ENCODE measurements at regions not wholly inside any gene's neighbourhood (a gene's known extent, or its start where the extent isn't known, plus 50 kb on each side); places are given as distances from the start of the nearest gene placed in this dataset.

DNA sequence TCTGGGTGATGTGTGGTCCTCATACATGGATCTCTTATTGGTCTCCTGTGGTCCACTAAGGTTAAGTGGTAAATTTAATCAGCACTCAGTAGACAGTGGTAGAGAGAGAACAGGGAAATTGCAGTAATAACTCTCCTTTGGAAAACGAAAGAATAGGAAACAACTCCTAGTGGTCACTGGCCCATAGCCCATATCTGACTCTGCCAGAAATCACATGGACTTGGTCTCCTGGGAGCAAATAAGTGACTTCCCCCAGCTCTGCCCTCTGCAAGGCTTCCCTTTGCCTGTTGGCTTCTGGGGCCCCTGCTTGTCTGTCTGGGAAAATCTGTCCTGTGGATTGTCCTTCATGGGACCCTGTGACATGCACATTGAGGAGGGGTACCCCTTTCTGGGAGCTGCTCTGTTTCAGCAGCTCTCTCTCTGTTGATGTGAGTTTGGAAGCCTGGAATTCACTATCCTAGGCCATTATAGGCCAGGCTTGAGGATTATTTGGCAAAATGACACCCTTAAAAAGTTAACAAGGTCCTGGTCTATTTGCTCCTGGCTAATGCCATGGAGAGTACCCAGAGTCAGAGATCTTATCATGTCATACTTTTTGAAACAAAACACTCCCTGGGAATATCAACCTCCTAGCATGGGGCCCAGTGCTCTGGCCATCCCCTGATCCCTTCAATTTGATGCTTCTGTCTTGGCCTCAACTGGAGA is 58.0 kb upstream of the HNF1B start:
- peak overlapping the region; percentile 41 for H3K4me2 ChIP-seq (ENCODE audit: insufficient read depth, low read length)
- peaks cover 11% of the 10 kb centered on the region for H3K4me1 ChIP-seq (ENCODE audit: insufficient read depth, low read length)
- no peaks in the 10 kb centered on the region for H3K36me3 ChIP-seq (ENCODE audit: insufficient read depth, low read length)
- H4K20me1 ChIP-seq (ENCODE audit: insufficient read depth, low read length), result no peaks in the 10 kb centered on the region
- no peak overlapping the region for H2AFZ ChIP-seq (ENCODE audit: low read length)
- TF ChIP-seq, protein P1, sequence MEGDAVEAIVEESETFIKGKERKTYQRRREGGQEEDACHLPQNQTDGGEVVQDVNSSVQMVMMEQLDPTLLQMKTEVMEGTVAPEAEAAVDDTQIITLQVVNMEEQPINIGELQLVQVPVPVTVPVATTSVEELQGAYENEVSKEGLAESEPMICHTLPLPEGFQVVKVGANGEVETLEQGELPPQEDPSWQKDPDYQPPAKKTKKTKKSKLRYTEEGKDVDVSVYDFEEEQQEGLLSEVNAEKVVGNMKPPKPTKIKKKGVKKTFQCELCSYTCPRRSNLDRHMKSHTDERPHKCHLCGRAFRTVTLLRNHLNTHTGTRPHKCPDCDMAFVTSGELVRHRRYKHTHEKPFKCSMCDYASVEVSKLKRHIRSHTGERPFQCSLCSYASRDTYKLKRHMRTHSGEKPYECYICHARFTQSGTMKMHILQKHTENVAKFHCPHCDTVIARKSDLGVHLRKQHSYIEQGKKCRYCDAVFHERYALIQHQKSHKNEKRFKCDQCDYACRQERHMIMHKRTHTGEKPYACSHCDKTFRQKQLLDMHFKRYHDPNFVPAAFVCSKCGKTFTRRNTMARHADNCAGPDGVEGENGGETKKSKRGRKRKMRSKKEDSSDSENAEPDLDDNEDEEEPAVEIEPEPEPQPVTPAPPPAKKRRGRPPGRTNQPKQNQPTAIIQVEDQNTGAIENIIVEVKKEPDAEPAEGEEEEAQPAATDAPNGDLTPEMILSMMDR (IDR thresholded peaks at IDR 0.05; ENCODE audit: extremely low read depth, low read depth, low read length), result no peak
- peaks cover 3% of the 10 kb centered on the region for H3K27me3 ChIP-seq (ENCODE audit: insufficient read depth, low read length)
- no peak overlapping the region for H3K4me3 ChIP-seq (ENCODE audit: insufficient read depth, low read length)
- no peaks in the 10 kb centered on the region for H3K79me2 ChIP-seq (ENCODE audit: insufficient read depth, low read length)
- no peak overlapping the region for H3K27ac ChIP-seq (ENCODE audit: low read depth, low read length)
- DNase-seq (ENCODE audit: insufficient read length, low spot score, missing footprints), result peak; percentile 89
- H3K9me3 ChIP-seq (ENCODE audit: low read depth, low read length), result no peaks in the 10 kb centered on the region

DNA sequence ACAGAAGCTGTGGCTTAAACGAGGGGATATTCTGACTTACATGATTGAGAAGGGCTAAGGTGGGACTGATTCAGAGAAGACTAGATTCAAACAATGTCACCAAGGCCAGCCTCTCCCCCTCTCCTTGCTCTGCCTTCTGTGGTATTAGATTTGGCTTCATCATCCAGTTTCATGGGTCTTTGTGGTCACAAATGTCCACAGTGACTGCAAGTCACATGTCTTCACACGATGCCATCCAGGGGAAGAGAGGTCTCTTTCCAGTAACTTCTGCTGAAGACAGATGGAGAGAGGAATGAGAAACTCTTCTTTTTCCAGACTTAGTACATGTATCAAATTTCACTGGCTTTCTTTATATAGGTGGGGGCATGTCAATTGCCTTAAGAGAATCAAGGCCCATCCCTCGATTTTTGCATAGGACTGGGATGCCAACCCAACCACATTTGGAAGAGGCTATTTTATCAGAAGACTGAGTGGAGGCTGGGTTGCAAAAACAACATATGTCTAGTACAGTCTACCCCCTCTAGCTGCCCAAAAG is 57.3 kb upstream of the HNF1B start:
- no peaks in the 10 kb centered on the region for H4K20me1 ChIP-seq (ENCODE audit: insufficient read depth, low read length)
- peak overlapping the region; percentile 41 for H3K4me2 ChIP-seq (ENCODE audit: insufficient read depth, low read length)
- no peak overlapping the region for H3K27ac ChIP-seq (ENCODE audit: low read depth, low read length)
- H3K9me3 ChIP-seq (ENCODE audit: low read depth, low read length), result no peaks in the 10 kb centered on the region
- H3K79me2 ChIP-seq (ENCODE audit: insufficient read depth, low read length), result no peaks in the 10 kb centered on the region
- DNase-seq (ENCODE audit: insufficient read length, low spot score, missing footprints), result no peak
- TF ChIP-seq, protein P1 (IDR thresholded peaks at IDR 0.05; ENCODE audit: extremely low read depth, low read depth, low read length), result no peak
- H3K4me1 ChIP-seq (ENCODE audit: insufficient read depth, low read length), result peaks cover 11% of the 10 kb centered on the region
- peaks cover 3% of the 10 kb centered on the region for H3K27me3 ChIP-seq (ENCODE audit: insufficient read depth, low read length)
- H2AFZ ChIP-seq (ENCODE audit: low read length), result no peak overlapping the region
- no peaks in the 10 kb centered on the region for H3K36me3 ChIP-seq (ENCODE audit: insufficient read depth, low read length)
- H3K4me3 ChIP-seq (ENCODE audit: insufficient read depth, low read length), result no peak overlapping the region

DNA sequence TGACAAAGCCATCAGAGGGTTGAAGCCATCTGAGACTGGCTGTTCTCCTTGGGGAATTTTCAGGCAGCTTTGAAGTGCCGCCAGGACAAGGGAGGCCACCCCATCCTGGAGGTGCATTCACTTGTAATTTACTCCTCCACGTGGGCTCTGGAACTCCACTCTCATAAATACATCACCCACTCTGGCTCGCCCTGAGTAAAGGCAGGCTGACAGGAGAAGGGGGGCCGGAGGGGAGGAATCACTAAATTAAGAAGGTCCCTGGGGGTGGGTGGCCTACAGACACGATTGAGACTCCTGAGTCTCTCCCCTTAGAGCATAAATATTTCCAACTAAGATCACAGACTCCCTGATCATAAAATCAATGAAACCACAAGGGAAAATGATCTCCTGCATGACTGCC is 56.3 kb upstream of the HNF1B start:
- Histone ChIP-seq H3K4me3 (ENCODE audit: insufficient read depth, low read length) (no peak overlapping the region), H4K20me1 (ENCODE audit: insufficient read depth, low read length) (no peaks in the 10 kb centered on the region), H3K4me1 (ENCODE audit: insufficient read depth, low read length) (peaks cover 11% of the 10 kb centered on the region), H2AFZ (ENCODE audit: low read length) (no peak overlapping the region), H3K4me2 (ENCODE audit: insufficient read depth, low read length) (no peak overlapping the region), H3K79me2 (ENCODE audit: insufficient read depth, low read length) (no peaks in the 10 kb centered on the region), H3K27ac (ENCODE audit: low read depth, low read length) (no peak overlapping the region), H3K36me3 (ENCODE audit: insufficient read depth, low read length) (no peaks in the 10 kb centered on the region), H3K9me3 (ENCODE audit: low read depth, low read length) (no peaks in the 10 kb centered on the region), H3K27me3 (ENCODE audit: insufficient read depth, low read length) (peaks cover 6% of the 10 kb centered on the region)
- TF ChIP-seq, protein P1 (IDR thresholded peaks at IDR 0.05; ENCODE audit: extremely low read depth, low read depth, low read length), result no peak
- DNase-seq (ENCODE audit: insufficient read length, low spot score, missing footprints), result no peak

DNA sequence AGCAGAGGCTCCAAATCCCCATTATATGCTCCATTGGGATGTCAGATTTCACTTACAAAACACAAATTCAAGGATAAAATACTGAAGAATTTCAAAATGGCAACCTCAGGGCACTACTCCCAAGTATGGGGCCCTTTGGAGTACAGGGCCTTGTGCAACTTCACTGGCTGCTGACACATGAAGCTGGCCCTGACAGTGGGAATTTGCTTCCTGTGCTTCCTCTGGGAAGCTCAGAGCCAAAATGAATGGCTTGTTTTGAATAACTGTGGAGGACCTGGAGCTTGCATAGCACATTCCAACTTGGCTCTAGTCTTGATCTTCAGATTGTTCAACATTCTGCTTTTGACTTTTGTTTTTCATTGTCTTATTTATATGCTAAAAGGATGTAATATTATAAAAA is 52.3 kb upstream of the HNF1B start:
- TF ChIP-seq, protein P1 (IDR thresholded peaks at IDR 0.05; ENCODE audit: extremely low read depth, low read depth, low read length), result no peak
- H3K27ac ChIP-seq (ENCODE audit: low read depth, low read length), result no peak overlapping the region
- DNase-seq (ENCODE audit: insufficient read length, low spot score, missing footprints), result no peak
- H2AFZ ChIP-seq (ENCODE audit: low read length), result no peak overlapping the region
- no peak overlapping the region for H3K4me2 ChIP-seq (ENCODE audit: insufficient read depth, low read length)
- H4K20me1 ChIP-seq (ENCODE audit: insufficient read depth, low read length), result no peaks in the 10 kb centered on the region
- H3K79me2 ChIP-seq (ENCODE audit: insufficient read depth, low read length), result no peaks in the 10 kb centered on the region
- H3K9me3 ChIP-seq (ENCODE audit: low read depth, low read length), result no peaks in the 10 kb centered on the region
- peaks cover 16% of the 10 kb centered on the region for H3K27me3 ChIP-seq (ENCODE audit: insufficient read depth, low read length)
- no peak overlapping the region for H3K4me3 ChIP-seq (ENCODE audit: insufficient read depth, low read length)
- H3K4me1 ChIP-seq (ENCODE audit: insufficient read depth, low read length), result peaks cover 2% of the 10 kb centered on the region
- no peaks in the 10 kb centered on the region for H3K36me3 ChIP-seq (ENCODE audit: insufficient read depth, low read length)
